ENCODE measurements at regions not wholly inside any gene's neighbourhood (a gene's known extent, or its start where the extent isn't known, plus 50 kb on each side); places are given as distances from the start of the nearest gene placed in this dataset.

- POLR2A ChIA-PET = no interaction called here
- DNase-seq = no peak
- H3K9me3 Mint-ChIP-seq = no peaks in the 10 kb centered on the region
- H3K27ac ChIP-seq (ENCODE audit: low read depth in 1 of 2, low read length in 2 of 2) = no peak overlapping the region
- H3K27me3 ChIP-seq (ENCODE audit: control insufficient read depth in 1 of 2, insufficient read depth in 2 of 2, low read length in 2 of 2) = peaks cover 0 to 6% of the 10 kb centered on the region in 2 experiments
- H3K4me3 ChIP-seq (ENCODE audit: low read length) = no peak overlapping the region
- H3K36me3 Mint-ChIP-seq (ENCODE audit: low read depth) = no peaks in the 10 kb centered on the region
- no peak overlapping the region for H3K27ac Mint-ChIP-seq
- intact Hi-C loops (cut with DNase I, micrococcal nuclease) = no loop called here
- no peaks in the 10 kb centered on the region for H3K4me1 Mint-ChIP-seq (ENCODE audit: low read depth)
- TF ChIP-seq CTCF (IDR thresholded peaks at IDR 0.05) = no peak
- no peaks in the 10 kb centered on the region for H3K36me3 ChIP-seq (ENCODE audit: insufficient read depth, low read length)
- H3K4me1 ChIP-seq (ENCODE audit: insufficient read depth, low read length) = no peaks in the 10 kb centered on the region
- CTCF ChIA-PET = no interaction called here
- no peak overlapping the region for H3K4me3 Mint-ChIP-seq
- no peak for ATAC-seq (ENCODE audit: poor library complexity)
- peaks cover 12% of the 10 kb centered on the region for H3K27me3 Mint-ChIP-seq
- H3K9me3 ChIP-seq (ENCODE audit: control insufficient read depth in 1 of 2, insufficient read depth in 1 of 2, low read length in 2 of 2) = peaks cover 0 to 3% of the 10 kb centered on the region in 2 experiments
These were observed 74.8 kb upstream of the TSLP start for GRCh38 chr5:110996742-110997141.

GRCh38 chr5:111002036-111002435 lies 69.5 kb upstream of the TSLP start:
- no peaks in the 10 kb centered on the region for H3K9me3 ChIP-seq (ENCODE audit: control insufficient read depth in 1 of 2, insufficient read depth in 1 of 2, low read length in 2 of 2)
- H3K27ac Mint-ChIP-seq = no peak overlapping the region
- no peaks in the 10 kb centered on the region for H3K4me1 Mint-ChIP-seq (ENCODE audit: low read depth)
- H3K9me3 Mint-ChIP-seq = no peaks in the 10 kb centered on the region
- H3K4me1 ChIP-seq (ENCODE audit: insufficient read depth, low read length) = no peaks in the 10 kb centered on the region
- no peak overlapping the region for H3K4me3 Mint-ChIP-seq
- CTCF ChIA-PET = no interaction called here
- DNase-seq (no peak), ATAC-seq (ENCODE audit: poor library complexity) (no peak)
- POLR2A ChIA-PET = no interaction called here
- peaks cover 2 to 6% of the 10 kb centered on the region in 2 experiments for H3K27me3 ChIP-seq (ENCODE audit: control insufficient read depth in 1 of 2, insufficient read depth in 2 of 2, low read length in 2 of 2)
- intact Hi-C loops (cut with DNase I, micrococcal nuclease) = no loop called here
- no peak overlapping the region for H3K27ac ChIP-seq (ENCODE audit: low read depth in 1 of 2, low read length in 2 of 2)
- H3K4me3 ChIP-seq (ENCODE audit: low read length) = no peak overlapping the region
- H3K36me3 ChIP-seq (ENCODE audit: insufficient read depth, low read length) = no peaks in the 10 kb centered on the region
- no peaks in the 10 kb centered on the region for H3K36me3 Mint-ChIP-seq (ENCODE audit: low read depth)
- no peak for TF ChIP-seq CTCF (IDR thresholded peaks at IDR 0.05)
- H3K27me3 Mint-ChIP-seq = peaks cover 13% of the 10 kb centered on the region

GRCh38 chr5:111003623-111004022 lies 67.9 kb upstream of the TSLP start:
- no peaks in the 10 kb centered on the region for H3K9me3 Mint-ChIP-seq
- TF ChIP-seq CTCF (IDR thresholded peaks at IDR 0.05) = no peak
- H3K27me3 ChIP-seq (ENCODE audit: control insufficient read depth in 1 of 2, insufficient read depth in 2 of 2, low read length in 2 of 2) = peaks cover 0 to 2% of the 10 kb centered on the region in 2 experiments
- no peaks in the 10 kb centered on the region for H3K36me3 Mint-ChIP-seq (ENCODE audit: low read depth)
- no peaks in the 10 kb centered on the region for H3K36me3 ChIP-seq (ENCODE audit: insufficient read depth, low read length)
- H3K9me3 ChIP-seq (ENCODE audit: control insufficient read depth in 1 of 2, insufficient read depth in 1 of 2, low read length in 2 of 2) = no peaks in the 10 kb centered on the region
- H3K27ac ChIP-seq (ENCODE audit: low read depth in 1 of 2, low read length in 2 of 2) = no peak overlapping the region
- ATAC-seq (ENCODE audit: poor library complexity) = no peak
- ChIA-PET CTCF (no interaction called here), POLR2A (no interaction called here)
- DNase-seq = no peak
- H3K27me3 Mint-ChIP-seq = peaks cover 17% of the 10 kb centered on the region
- no peak overlapping the region for H3K27ac Mint-ChIP-seq
- H3K4me3 Mint-ChIP-seq = no peak overlapping the region
- no peaks in the 10 kb centered on the region for H3K4me1 ChIP-seq (ENCODE audit: insufficient read depth, low read length)
- H3K4me3 ChIP-seq (ENCODE audit: low read length) = no peak overlapping the region
- intact Hi-C loops (cut with DNase I, micrococcal nuclease) = no loop called here
- no peaks in the 10 kb centered on the region for H3K4me1 Mint-ChIP-seq (ENCODE audit: low read depth)

All from CD4-positive, alpha-beta T cell (primary cell).